ENCODE measurements at regions not wholly inside any gene's neighbourhood (a gene's known extent, or its start where the extent isn't known, plus 50 kb on each side); places are given as distances from the start of the nearest gene placed in this dataset.

DNA sequence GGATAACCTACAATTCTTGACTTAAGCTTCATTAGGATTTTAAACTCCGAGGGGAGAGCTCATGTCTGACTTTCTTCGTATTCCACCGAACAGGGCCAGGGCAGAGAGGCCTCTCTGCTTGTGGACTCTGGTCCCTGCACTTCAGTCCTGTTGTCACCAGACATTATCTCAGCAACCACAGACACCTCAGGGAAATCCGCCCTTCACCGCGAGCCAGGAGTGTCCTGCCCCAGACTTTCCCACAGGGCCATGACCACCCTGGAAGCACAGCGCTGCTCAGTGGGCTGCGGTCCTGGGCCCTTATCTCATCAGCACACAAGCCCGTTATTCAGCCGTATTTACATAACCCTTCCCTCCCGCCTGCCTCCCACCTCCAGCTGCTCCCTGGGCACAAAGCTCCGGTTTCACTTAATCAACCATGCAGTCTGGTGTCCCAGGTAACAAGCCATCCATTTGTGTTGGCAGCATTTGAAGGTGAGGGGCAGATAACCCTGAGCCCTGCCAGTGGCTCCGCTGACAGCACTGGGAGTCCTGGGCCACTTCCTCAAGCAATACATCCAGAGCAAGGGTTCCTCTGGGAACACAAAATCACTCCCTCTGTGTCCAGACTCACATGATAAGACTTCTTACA lies 122.8 kb upstream of the RAB4A start (continued):
- TF ChIP-seq SPEN (CRISPR knock-in tag; IDR thresholded peaks at IDR 0.05; ENCODE audit: low read depth), result peak; percentile 67; the same call in 1 of the 2 replicates
- TF ChIP-seq ZMAT3 (CRISPR knock-in tag; conservative IDR thresholded peaks at IDR 0.05), result no peak; the same call in 1 of the 2 replicates
- TF ChIP-seq U2AF1 (optimal IDR thresholded peaks at IDR 0.05; ENCODE audit: low read depth, low read length), result no peak
- peak; percentile 46; the same call in 1 of the 2 replicates for TF ChIP-seq ZNF724P (CRISPR knock-in tag; IDR thresholded peaks at IDR 0.05; ENCODE audit: borderline replicate concordance)
- TF ChIP-seq, protein P1, sequence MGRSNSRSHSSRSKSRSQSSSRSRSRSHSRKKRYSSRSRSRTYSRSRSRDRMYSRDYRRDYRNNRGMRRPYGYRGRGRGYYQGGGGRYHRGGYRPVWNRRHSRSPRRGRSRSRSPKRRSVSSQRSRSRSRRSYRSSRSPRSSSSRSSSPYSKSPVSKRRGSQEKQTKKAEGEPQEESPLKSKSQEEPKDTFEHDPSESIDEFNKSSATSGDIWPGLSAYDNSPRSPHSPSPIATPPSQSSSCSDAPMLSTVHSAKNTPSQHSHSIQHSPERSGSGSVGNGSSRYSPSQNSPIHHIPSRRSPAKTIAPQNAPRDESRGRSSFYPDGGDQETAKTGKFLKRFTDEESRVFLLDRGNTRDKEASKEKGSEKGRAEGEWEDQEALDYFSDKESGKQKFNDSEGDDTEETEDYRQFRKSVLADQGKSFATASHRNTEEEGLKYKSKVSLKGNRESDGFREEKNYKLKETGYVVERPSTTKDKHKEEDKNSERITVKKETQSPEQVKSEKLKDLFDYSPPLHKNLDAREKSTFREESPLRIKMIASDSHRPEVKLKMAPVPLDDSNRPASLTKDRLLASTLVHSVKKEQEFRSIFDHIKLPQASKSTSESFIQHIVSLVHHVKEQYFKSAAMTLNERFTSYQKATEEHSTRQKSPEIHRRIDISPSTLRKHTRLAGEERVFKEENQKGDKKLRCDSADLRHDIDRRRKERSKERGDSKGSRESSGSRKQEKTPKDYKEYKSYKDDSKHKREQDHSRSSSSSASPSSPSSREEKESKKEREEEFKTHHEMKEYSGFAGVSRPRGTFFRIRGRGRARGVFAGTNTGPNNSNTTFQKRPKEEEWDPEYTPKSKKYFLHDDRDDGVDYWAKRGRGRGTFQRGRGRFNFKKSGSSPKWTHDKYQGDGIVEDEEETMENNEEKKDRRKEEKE (IDR thresholded peaks at IDR 0.05), result no peak
- TF ChIP-seq ZNF33A (CRISPR knock-in tag; IDR thresholded peaks at IDR 0.05; ENCODE audit: borderline replicate concordance), result no peak
- TF ChIP-seq, protein P2, sequence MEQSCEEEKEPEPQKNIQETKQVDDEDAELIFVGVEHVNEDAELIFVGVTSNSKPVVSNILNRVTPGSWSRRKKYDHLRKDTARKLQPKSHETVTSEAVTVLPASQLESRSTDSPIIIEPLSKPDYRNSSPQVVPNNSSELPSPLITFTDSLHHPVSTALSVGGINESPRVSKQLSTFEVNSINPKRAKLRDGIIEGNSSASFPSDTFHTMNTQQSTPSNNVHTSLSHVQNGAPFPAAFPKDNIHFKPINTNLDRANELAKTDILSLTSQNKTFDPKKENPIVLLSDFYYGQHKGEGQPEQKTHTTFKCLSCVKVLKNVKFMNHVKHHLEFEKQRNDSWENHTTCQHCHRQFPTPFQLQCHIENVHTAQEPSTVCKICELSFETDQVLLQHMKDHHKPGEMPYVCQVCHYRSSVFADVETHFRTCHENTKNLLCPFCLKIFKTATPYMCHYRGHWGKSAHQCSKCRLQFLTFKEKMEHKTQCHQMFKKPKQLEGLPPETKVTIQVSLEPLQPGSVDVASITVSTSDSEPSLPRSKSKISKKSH (CRISPR knock-in tag; IDR thresholded peaks at IDR 0.05; ENCODE audit: borderline replicate concordance), result no peak; the same call in 1 of the 2 replicates
- peak; percentile 52; the same call in 1 of the 2 replicates for TF ChIP-seq BRCA1 (CRISPR knock-in tag; IDR thresholded peaks at IDR 0.05)
- TF ChIP-seq HOXA3 (CRISPR knock-in tag; IDR thresholded peaks at IDR 0.05), result peak; percentile 89
- TF ChIP-seq ZNF3 (CRISPR knock-in tag; IDR thresholded peaks at IDR 0.05), result no peak
- TF ChIP-seq, protein P3, sequence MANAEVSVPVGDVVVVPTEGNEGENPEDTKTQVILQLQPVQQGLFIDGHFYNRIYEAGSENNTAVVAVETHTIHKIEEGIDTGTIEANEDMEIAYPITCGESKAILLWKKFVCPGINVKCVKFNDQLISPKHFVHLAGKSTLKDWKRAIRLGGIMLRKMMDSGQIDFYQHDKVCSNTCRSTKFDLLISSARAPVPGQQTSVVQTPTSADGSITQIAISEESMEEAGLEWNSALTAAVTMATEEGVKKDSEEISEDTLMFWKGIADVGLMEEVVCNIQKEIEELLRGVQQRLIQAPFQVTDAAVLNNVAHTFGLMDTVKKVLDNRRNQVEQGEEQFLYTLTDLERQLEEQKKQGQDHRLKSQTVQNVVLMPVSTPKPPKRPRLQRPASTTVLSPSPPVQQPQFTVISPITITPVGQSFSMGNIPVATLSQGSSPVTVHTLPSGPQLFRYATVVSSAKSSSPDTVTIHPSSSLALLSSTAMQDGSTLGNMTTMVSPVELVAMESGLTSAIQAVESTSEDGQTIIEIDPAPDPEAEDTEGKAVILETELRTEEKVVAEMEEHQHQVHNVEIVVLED (CRISPR knock-in tag; IDR thresholded peaks at IDR 0.05; ENCODE audit: borderline replicate concordance), result peak; percentile 39; the same call in 1 of the 2 replicates
- no peak for TF ChIP-seq CHD4 (IDR thresholded peaks at IDR 0.05; ENCODE audit: borderline replicate concordance, low read length)
- TF ChIP-seq ZMYM3 (CRISPR knock-in tag; IDR thresholded peaks at IDR 0.05), result peak; percentile 72; the same call in 1 of the 2 replicates
- TF ChIP-seq ZNF572 (CRISPR knock-in tag; IDR thresholded peaks at IDR 0.05), result peak; percentile 87; the same call in 1 of the 2 replicates
- no peak for TF ChIP-seq PTBP1 (IDR thresholded peaks at IDR 0.05; ENCODE audit: low read depth, low read length, poor library complexity, severe bottlenecking)
- TF ChIP-seq, protein P4, sequence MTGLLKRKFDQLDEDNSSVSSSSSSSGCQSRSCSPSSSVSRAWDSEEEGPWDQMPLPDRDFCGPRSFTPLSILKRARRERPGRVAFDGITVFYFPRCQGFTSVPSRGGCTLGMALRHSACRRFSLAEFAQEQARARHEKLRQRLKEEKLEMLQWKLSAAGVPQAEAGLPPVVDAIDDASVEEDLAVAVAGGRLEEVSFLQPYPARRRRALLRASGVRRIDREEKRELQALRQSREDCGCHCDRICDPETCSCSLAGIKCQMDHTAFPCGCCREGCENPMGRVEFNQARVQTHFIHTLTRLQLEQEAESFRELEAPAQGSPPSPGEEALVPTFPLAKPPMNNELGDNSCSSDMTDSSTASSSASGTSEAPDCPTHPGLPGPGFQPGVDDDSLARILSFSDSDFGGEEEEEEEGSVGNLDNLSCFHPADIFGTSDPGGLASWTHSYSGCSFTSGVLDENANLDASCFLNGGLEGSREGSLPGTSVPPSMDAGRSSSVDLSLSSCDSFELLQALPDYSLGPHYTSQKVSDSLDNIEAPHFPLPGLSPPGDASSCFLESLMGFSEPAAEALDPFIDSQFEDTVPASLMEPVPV (CRISPR knock-in tag; IDR thresholded peaks at IDR 0.05), result no peak
- TF ChIP-seq ZNF225 (CRISPR knock-in tag; IDR thresholded peaks at IDR 0.05), result peak; percentile 43; the same call in 1 of the 2 replicates
- TF ChIP-seq ZNF703 (CRISPR knock-in tag; IDR thresholded peaks at IDR 0.05; ENCODE audit: borderline replicate concordance), result 0 out of 2 replicates have a peak, but pooled peaks have one; percentile 29
- no peak for TF ChIP-seq ZNF709 (CRISPR knock-in tag; IDR thresholded peaks at IDR 0.05)
- TF ChIP-seq ONECUT2 (CRISPR knock-in tag; IDR thresholded peaks at IDR 0.05), result peak; percentile 67; the same call in 1 of the 2 replicates
- peak; percentile 83; the same call in 1 of the 2 replicates for TF ChIP-seq ZNF614 (CRISPR knock-in tag; IDR thresholded peaks at IDR 0.05; ENCODE audit: borderline replicate concordance)
- TF ChIP-seq SMAD9 (CRISPR knock-in tag; IDR thresholded peaks at IDR 0.05), result no peak

Data from HepG2 (cell line).